B cell (primary cell): ENCODE measurements at regions not wholly inside any gene's neighbourhood (a gene's known extent, or its start where the extent isn't known, plus 50 kb on each side); places are given as distances from the start of the nearest gene placed in this dataset.

ENCODE experiments used
- ATAC-seq: fragments of 200-7000 bp; cut with Tn5 transposase; one replicate; pipeline ENCODE4 v1.10.0; 2021; ENCODE audit warnings: low read depth, mild to moderate bottlenecking, moderate number of reproducible peaks, moderate library complexity
- CTCF ChIA-PET: fragments of 350-600 bp; sonication (Branson Sonifier 250); formaldehyde crosslinking; loops from one replicate; lab custom pipeline; 2021; ENCODE audit warnings: antibody characterized with exemption, inconsistent platforms; lab: Charles Lee
- POLR2A ChIA-PET: fragments of 350-600 bp; sonication (Branson Sonifier 250); formaldehyde crosslinking; loops from one replicate; lab custom pipeline; 2021; ENCODE audit warnings: antibody characterized with exemption; lab: Charles Lee
- DNase-seq: peaks from one replicate; pipeline ENCODE4 v3.0.0; 2013
- H2AFZ ChIP-seq: 2 replicates; pipeline ENCODE4 v1.6.1; 2012; ENCODE audit warnings: mild to moderate bottlenecking, low read depth, low read length; ENCODE audit not compliant: insufficient read depth, poor library complexity, severe bottlenecking
- H3K27ac ChIP-seq, 2 donors: 1 replicate in 1 of 2; 2 replicates in 1 of 2; pipeline ENCODE4 v1.5.1; 2012 to 2013; ENCODE audit warnings: low read length in 2 of 2, mild to moderate bottlenecking in 2 of 2, moderate library complexity in 1 of 2
- H3K27me3 ChIP-seq, 4 experiments: fragments of 200-600 bp in 1 of 4; sonication (generic) in 1 of 4; replicated peaks in 1 of 4; 1 replicate in 2 of 4; 2 replicates in 2 of 4; pipeline versions ENCODE4 v1.6.1 to v1.7.0; 2013 to 2016; ENCODE audit warnings: low read length in 3 of 4, mild to moderate bottlenecking in 2 of 4, mixed read lengths in 1 of 4, moderate library complexity in 1 of 4; ENCODE audit not compliant: insufficient read depth in 4 of 4, control insufficient read depth in 3 of 4; ENCODE audit errors: control extremely low read depth in 1 of 4
- H3K36me3 ChIP-seq, 2 experiments: replicated peaks in 1 of 2; 1 replicate in 1 of 2; 2 replicates in 1 of 2; pipeline versions ENCODE4 v1.6.1 to v1.7.1; 2013; ENCODE audit warnings: low read length in 1 of 2; ENCODE audit not compliant: insufficient read depth in 2 of 2, control insufficient read depth in 1 of 2; ENCODE audit errors: control extremely low read depth in 1 of 2, extremely low read depth in 1 of 2
- H3K4me1 ChIP-seq, 2 donors: fragments of 200-600 bp in 1 of 2; sonication (generic) in 1 of 2; 1 replicate in 1 of 2; 2 replicates in 1 of 2; pipeline versions ENCODE4 v1.5.1 to v1.6.1; 2013 to 2017; ENCODE audit warnings: low read length in 2 of 2; ENCODE audit not compliant: control insufficient read depth in 2 of 2, insufficient read depth in 2 of 2
- H3K4me2 ChIP-seq: replicated peaks from 2 replicates; pipeline ENCODE3; 2012; ENCODE audit warnings: mild to moderate bottlenecking, low read depth, low read length; ENCODE audit not compliant: poor library complexity, severe bottlenecking
- H3K4me3 ChIP-seq, 5 experiments: fragments of 200-600 bp in 1 of 5; sonication (generic) in 1 of 5; 1 replicate in 3 of 5; 2 replicates in 2 of 5; pipeline versions ENCODE4 v1.5.1 to v1.7.0; 2011 to 2016; ENCODE audit warnings: low read length in 4 of 5, mild to moderate bottlenecking in 4 of 5, low read depth in 2 of 5, control low read depth in 1 of 5, moderate library complexity in 1 of 5; ENCODE audit not compliant: insufficient read depth in 1 of 5; ENCODE audit errors: control extremely low read depth in 1 of 5, extremely low read depth in 1 of 5
- H3K79me2 ChIP-seq: fragments of 200-600 bp; sonication (generic); one replicate; pipeline ENCODE4 v1.6.0; 2016; ENCODE audit warnings: low read length; ENCODE audit not compliant: control insufficient read depth, insufficient read depth
- H3K9ac ChIP-seq: fragments of 200-600 bp; sonication (generic); 2 replicates; pipeline ENCODE4 v1.6.1; 2017; ENCODE audit warnings: mild to moderate bottlenecking, low read length, moderate library complexity
- H3K9me3 ChIP-seq, 3 donors: one replicate each; pipeline versions ENCODE4 v1.6.1 to v1.7.1; 2013; ENCODE audit warnings: low read length in 2 of 3; ENCODE audit not compliant: control insufficient read depth in 2 of 3, insufficient read depth in 1 of 3; ENCODE audit errors: control extremely low read depth in 1 of 3
- H4K20me1 ChIP-seq: 2 replicates; pipeline ENCODE4 v1.6.0; 2012; ENCODE audit warnings: mild to moderate bottlenecking, low read length; ENCODE audit not compliant: insufficient read depth, control insufficient read depth, poor library complexity, severe bottlenecking
- H3K27ac Mint-ChIP-seq: one replicate; pipeline ENCODE4 v1.8.0; 2021; ENCODE audit warnings: mixed read lengths
- H3K27me3 Mint-ChIP-seq: one replicate; pipeline ENCODE4 v1.8.0; 2021; ENCODE audit warnings: mixed read lengths
- H3K4me1 Mint-ChIP-seq: one replicate; pipeline ENCODE4 v1.8.0; 2021; ENCODE audit warnings: mixed read lengths
- H3K4me3 Mint-ChIP-seq: one replicate; pipeline ENCODE4 v1.8.0; 2021; ENCODE audit warnings: mixed read lengths
- H3K9me3 Mint-ChIP-seq: one replicate; pipeline ENCODE4 v1.8.0; 2022; ENCODE audit warnings: mixed read lengths; ENCODE audit not compliant: insufficient read depth
- CTCF ChIP-seq: fragments of 200-600 bp; IDR thresholded peaks from one replicate; pipeline ENCODE4 v1.8.0; 2022; ENCODE audit warnings: antibody characterized with exemption, mild to moderate bottlenecking
- EZH2 ChIP-seq: IDR thresholded peaks from 2 replicates; pipeline ENCODE4 v1.6.1; 2012; ENCODE audit warnings: borderline replicate concordance, low read depth, mild to moderate bottlenecking, moderate library complexity, low read length; ENCODE audit not compliant: insufficient read depth, poor library complexity, severe bottlenecking
- WGBS: methylation state at CpG from one replicate; pipeline ENCODE4 v1.1.5; 2013; ENCODE audit warnings: missing lambda C conversion rate; ENCODE audit not compliant: insufficient coverage; 5-methylcytosine and 5-hydroxymethylcytosine counted together
- intact Hi-C: fragments of 100-400 bp; cut with micrococcal nuclease; formaldehyde crosslinking; loops from one replicate; pipeline ENCODE4 v1.10.0; 2022

GRCh38 chr9:7613931-7614330 is 185.6 kb downstream of the DMAC1 start:
- peaks cover 3% of the 10 kb centered on the region for H3K27me3 Mint-ChIP-seq
- H3K9me3 Mint-ChIP-seq = no peaks in the 10 kb centered on the region
- Histone ChIP-seq H3K27me3 (no peaks in the 10 kb centered on the region), H3K4me3 (peak overlapping the region in 1 of 5 experiments; percentile 18), H3K36me3 (no peaks in the 10 kb centered on the region), H3K9me3 (peaks cover 0 to 4% (median 0%) of the 10 kb centered on the region in 3 donors), H3K4me2 (peak overlapping the region; percentile 43), H3K9ac (no peak overlapping the region), H3K79me2 (no peaks in the 10 kb centered on the region), H2AFZ (peak overlapping the region; percentile 26), H4K20me1 (no peaks in the 10 kb centered on the region), H3K4me1 (peaks cover 8 to 16% of the 10 kb centered on the region in 2 donors), H3K27ac (no peak overlapping the region)
- ATAC-seq (no peak), DNase-seq (no peak)
- H3K27ac Mint-ChIP-seq = no peak overlapping the region
- ChIA-PET POLR2A (no interaction called here), CTCF (no interaction called here)
- WGBS = 0% methylated on average over 1 of the region's 5 CpGs
- intact Hi-C loops = no loop called here
- peak overlapping the region; percentile 33 for H3K4me3 Mint-ChIP-seq
- no peak for TF ChIP-seq EZH2
- TF ChIP-seq CTCF = no peak
- H3K4me1 Mint-ChIP-seq = peaks cover 12% of the 10 kb centered on the region

GRCh38 chr9:7608261-7608660 is 191.3 kb downstream of the DMAC1 start:
- no peak overlapping the region for H3K27ac Mint-ChIP-seq
- H3K9me3 Mint-ChIP-seq = no peaks in the 10 kb centered on the region
- TF ChIP-seq EZH2 (no peak), CTCF (no peak)
- Histone ChIP-seq H3K9me3 (peaks cover 0 to 4% (median 0%) of the 10 kb centered on the region in 3 donors), H3K4me3 (no peak overlapping the region), H3K27ac (no peak overlapping the region), H3K9ac (no peak overlapping the region), H3K79me2 (no peaks in the 10 kb centered on the region), H2AFZ (no peak overlapping the region), H3K4me2 (no peak overlapping the region), H3K27me3 (no peaks in the 10 kb centered on the region), H3K36me3 (no peaks in the 10 kb centered on the region), H3K4me1 (peaks cover 4 to 13% of the 10 kb centered on the region in 2 donors), H4K20me1 (no peaks in the 10 kb centered on the region)
- no peaks in the 10 kb centered on the region for H3K27me3 Mint-ChIP-seq
- no peak overlapping the region for H3K4me3 Mint-ChIP-seq
- ChIA-PET POLR2A (no interaction called here), CTCF (no interaction called here)
- DNase-seq = no peak
- ATAC-seq = no peak
- WGBS = no CpG with 5 or more reads among the region's 1 CpG
- intact Hi-C loops = no loop called here
- H3K4me1 Mint-ChIP-seq = peaks cover 8% of the 10 kb centered on the region
